ENCODE measurements at regions not wholly inside any gene's neighbourhood (a gene's known extent, or its start where the extent isn't known, plus 50 kb on each side); places are given as distances from the start of the nearest gene placed in this dataset.

- no peaks in the 10 kb centered on the region for H3K79me2 ChIP-seq (replicated peaks; ENCODE audit: insufficient read depth, low read length)
- no peak overlapping the region for H3K4me3 ChIP-seq (ENCODE audit: low read length)
- no peaks in the 10 kb centered on the region for H3K27me3 ChIP-seq (ENCODE audit: insufficient read depth, low read depth, low read length)
- no peak overlapping the region for H3K27ac ChIP-seq (ENCODE audit: low read length)
- H3K9me3 ChIP-seq (ENCODE audit: low read length): no peaks in the 10 kb centered on the region
- H3K36me3 ChIP-seq (ENCODE audit: insufficient read depth, low read length): no peaks in the 10 kb centered on the region
- H3K4me2 ChIP-seq (ENCODE audit: low read length): no peak overlapping the region
- no peaks in the 10 kb centered on the region for H3F3A ChIP-seq (ENCODE audit: insufficient read depth, low read length, poor library complexity, severe bottlenecking)
- H3K9ac ChIP-seq (ENCODE audit: low read length): no peak overlapping the region
- TF ChIP-seq POLR2AphosphoS5 (IDR thresholded peaks at IDR 0.05) (no peak), EP300 (conservative IDR thresholded peaks at IDR 0.05; ENCODE audit: poor library complexity, severe bottlenecking) (no peak), TAF1 (IDR thresholded peaks at IDR 0.05; ENCODE audit: low read depth) (no peak), REST (IDR thresholded peaks at IDR 0.05; ENCODE audit: borderline replicate concordance) (no peak), EZH2 (IDR thresholded peaks at IDR 0.05; ENCODE audit: borderline replicate concordance, insufficient read depth, low read length, poor library complexity, severe bottlenecking) (no peak), SMC3 (conservative IDR thresholded peaks at IDR 0.05; ENCODE audit: poor library complexity) (no peak), MXI1 (conservative IDR thresholded peaks at IDR 0.05; ENCODE audit: poor library complexity, severe bottlenecking) (no peak), RAD21 (conservative IDR thresholded peaks at IDR 0.05) (no peak), CTCF (IDR thresholded peaks at IDR 0.05; ENCODE audit: poor library complexity, severe bottlenecking) (no peak)
- H3K9me2 ChIP-seq (ENCODE audit: insufficient read depth, low read length): no peaks in the 10 kb centered on the region
- no peak overlapping the region for H2AFZ ChIP-seq (ENCODE audit: low read depth, low read length)
- no peaks in the 10 kb centered on the region for H4K20me1 ChIP-seq (ENCODE audit: insufficient read depth)
Measured at GRCh38 chr10:128499956-128500355, 373.7 kb upstream of the MKI67 start.

GRCh38 chr10:128500642-128501041 is 374.4 kb upstream of the MKI67 start:
- TF ChIP-seq EP300 (conservative IDR thresholded peaks at IDR 0.05; ENCODE audit: poor library complexity, severe bottlenecking) (no peak), CTCF (IDR thresholded peaks at IDR 0.05; ENCODE audit: poor library complexity, severe bottlenecking) (no peak), POLR2AphosphoS5 (IDR thresholded peaks at IDR 0.05) (no peak), TAF1 (IDR thresholded peaks at IDR 0.05; ENCODE audit: low read depth) (no peak), EZH2 (IDR thresholded peaks at IDR 0.05; ENCODE audit: borderline replicate concordance, insufficient read depth, low read length, poor library complexity, severe bottlenecking) (no peak), MXI1 (conservative IDR thresholded peaks at IDR 0.05; ENCODE audit: poor library complexity, severe bottlenecking) (no peak), RAD21 (conservative IDR thresholded peaks at IDR 0.05) (no peak), REST (IDR thresholded peaks at IDR 0.05; ENCODE audit: borderline replicate concordance) (no peak), SMC3 (conservative IDR thresholded peaks at IDR 0.05; ENCODE audit: poor library complexity) (no peak)
- Histone ChIP-seq H3K4me2 (ENCODE audit: low read length) (no peak overlapping the region), H3K36me3 (ENCODE audit: insufficient read depth, low read length) (no peaks in the 10 kb centered on the region), H3K27me3 (ENCODE audit: insufficient read depth, low read depth, low read length) (no peaks in the 10 kb centered on the region), H3K4me3 (ENCODE audit: low read length) (no peak overlapping the region), H4K20me1 (ENCODE audit: insufficient read depth) (no peaks in the 10 kb centered on the region), H3K9ac (ENCODE audit: low read length) (no peak overlapping the region), H3F3A (ENCODE audit: insufficient read depth, low read length, poor library complexity, severe bottlenecking) (no peaks in the 10 kb centered on the region), H2AFZ (ENCODE audit: low read depth, low read length) (no peak overlapping the region), H3K9me3 (ENCODE audit: low read length) (no peaks in the 10 kb centered on the region), H3K9me2 (ENCODE audit: insufficient read depth, low read length) (no peaks in the 10 kb centered on the region), H3K27ac (ENCODE audit: low read length) (no peak overlapping the region), H3K79me2 (replicated peaks; ENCODE audit: insufficient read depth, low read length) (no peaks in the 10 kb centered on the region)
